Lower leg skin (tissue), 3 donors: ENCODE measurements at regions not wholly inside any gene's neighbourhood (a gene's known extent, or its start where the extent isn't known, plus 50 kb on each side); places are given as distances from the start of the nearest gene placed in this dataset.

Experiments used
- POLR2A ChIP-seq, 2 donors: fragments of 450-650 bp; IDR thresholded peaks; one replicate each; pipeline ENCODE4 v1.6.1; 2016 to 2017; ENCODE audit warnings: antibody characterized with exemption in 2 of 2, mild to moderate bottlenecking in 1 of 2, moderate library complexity in 1 of 2
- TF ChIP-seq, protein P1 (sequence below), 3 donors: fragments of 450-650 bp; IDR thresholded peaks; one replicate each; pipeline ENCODE4 v1.5.1; 2016; ENCODE audit warnings: antibody characterized with exemption in 3 of 3, mild to moderate bottlenecking in 3 of 3, moderate library complexity in 2 of 3

DNA sequence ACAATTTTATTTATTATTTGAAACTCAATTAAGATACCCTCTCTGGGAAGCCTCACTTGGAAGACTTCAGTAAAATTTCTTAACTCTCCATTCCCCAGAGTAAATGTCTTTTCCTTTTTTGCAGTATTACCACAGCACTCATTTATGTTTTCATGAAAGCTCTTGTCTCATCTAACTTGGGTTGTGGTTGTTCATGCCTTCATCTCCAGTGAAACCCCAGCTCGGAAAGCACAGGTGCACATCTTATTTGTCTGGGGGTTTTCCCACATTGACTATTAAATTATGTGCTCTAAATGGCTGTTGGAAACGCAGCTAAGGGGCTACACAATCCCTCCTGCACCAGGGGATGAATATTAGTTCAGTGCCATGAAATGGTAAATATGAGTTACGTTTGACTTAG, 954.2 kb upstream of the RAG2 start:
- TF ChIP-seq, protein P1, sequence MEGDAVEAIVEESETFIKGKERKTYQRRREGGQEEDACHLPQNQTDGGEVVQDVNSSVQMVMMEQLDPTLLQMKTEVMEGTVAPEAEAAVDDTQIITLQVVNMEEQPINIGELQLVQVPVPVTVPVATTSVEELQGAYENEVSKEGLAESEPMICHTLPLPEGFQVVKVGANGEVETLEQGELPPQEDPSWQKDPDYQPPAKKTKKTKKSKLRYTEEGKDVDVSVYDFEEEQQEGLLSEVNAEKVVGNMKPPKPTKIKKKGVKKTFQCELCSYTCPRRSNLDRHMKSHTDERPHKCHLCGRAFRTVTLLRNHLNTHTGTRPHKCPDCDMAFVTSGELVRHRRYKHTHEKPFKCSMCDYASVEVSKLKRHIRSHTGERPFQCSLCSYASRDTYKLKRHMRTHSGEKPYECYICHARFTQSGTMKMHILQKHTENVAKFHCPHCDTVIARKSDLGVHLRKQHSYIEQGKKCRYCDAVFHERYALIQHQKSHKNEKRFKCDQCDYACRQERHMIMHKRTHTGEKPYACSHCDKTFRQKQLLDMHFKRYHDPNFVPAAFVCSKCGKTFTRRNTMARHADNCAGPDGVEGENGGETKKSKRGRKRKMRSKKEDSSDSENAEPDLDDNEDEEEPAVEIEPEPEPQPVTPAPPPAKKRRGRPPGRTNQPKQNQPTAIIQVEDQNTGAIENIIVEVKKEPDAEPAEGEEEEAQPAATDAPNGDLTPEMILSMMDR (IDR thresholded peaks at IDR 0.05), result no peak
- no peak for TF ChIP-seq POLR2A (IDR thresholded peaks at IDR 0.05)
